ENCODE measurements at regions not wholly inside any gene's neighbourhood (a gene's known extent, or its start where the extent isn't known, plus 50 kb on each side); places are given as distances from the start of the nearest gene placed in this dataset.
"Not testable (repeated sequence)": the region's sequence is repeated elsewhere in the genome, so short reads cannot be mapped to it uniquely, and the experiment has no call there.

DNA sequence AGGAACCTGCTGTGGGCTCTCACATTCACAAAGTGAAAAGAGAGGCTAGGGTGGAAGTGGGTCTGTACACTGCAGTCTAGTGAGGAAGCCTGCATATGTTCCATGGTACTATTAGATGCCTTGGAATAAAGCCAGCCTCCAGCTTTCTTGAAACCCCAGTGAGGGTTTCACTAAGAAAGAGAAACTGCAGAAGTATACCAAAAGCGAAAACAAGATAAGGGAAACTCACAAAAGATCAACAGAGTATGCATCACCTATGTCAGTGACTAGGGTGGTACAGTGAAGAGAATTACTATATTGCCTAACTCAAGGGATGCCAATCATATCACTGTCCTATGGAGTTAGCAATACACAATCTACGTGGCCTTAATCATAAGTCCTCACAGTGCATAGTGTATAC, 212.5 kb upstream of the GADL1 start:
- Histone ChIP-seq H3K4me3 (ENCODE audit: insufficient read depth, low read depth, low read length) (no peak overlapping the region), H3K27me3 (ENCODE audit: control insufficient read depth, insufficient read depth, low read length) (no peaks in the 10 kb centered on the region), H3K36me3 (replicated peaks; ENCODE audit: control insufficient read depth, insufficient read depth, low read length) (no peaks in the 10 kb centered on the region)
- no peak for DNase-seq

DNA sequence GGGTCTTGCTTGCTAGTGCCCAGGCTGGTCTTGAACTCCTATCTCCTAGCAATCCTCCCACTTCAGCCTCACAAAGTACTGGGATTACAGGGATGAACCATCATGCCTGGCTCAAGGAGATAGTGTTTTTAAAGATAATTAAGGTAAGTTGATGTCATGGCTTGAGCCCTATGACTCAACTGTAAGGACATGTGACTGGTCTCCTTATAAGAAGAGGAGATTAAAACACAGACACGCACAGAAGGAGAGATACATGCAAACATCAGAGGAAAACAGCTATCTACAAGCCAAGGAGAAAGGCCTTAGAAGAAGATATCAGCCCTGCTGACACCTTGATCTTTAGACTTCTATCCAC, 220.4 kb upstream of the GADL1 start:
- no peak overlapping the region for H3K4me3 ChIP-seq (ENCODE audit: insufficient read depth, low read depth, low read length)
- DNase-seq = no peak
- H3K27me3 ChIP-seq (ENCODE audit: control insufficient read depth, insufficient read depth, low read length) = no peaks in the 10 kb centered on the region
- H3K36me3 ChIP-seq (replicated peaks; ENCODE audit: control insufficient read depth, insufficient read depth, low read length) = no peaks in the 10 kb centered on the region

DNA sequence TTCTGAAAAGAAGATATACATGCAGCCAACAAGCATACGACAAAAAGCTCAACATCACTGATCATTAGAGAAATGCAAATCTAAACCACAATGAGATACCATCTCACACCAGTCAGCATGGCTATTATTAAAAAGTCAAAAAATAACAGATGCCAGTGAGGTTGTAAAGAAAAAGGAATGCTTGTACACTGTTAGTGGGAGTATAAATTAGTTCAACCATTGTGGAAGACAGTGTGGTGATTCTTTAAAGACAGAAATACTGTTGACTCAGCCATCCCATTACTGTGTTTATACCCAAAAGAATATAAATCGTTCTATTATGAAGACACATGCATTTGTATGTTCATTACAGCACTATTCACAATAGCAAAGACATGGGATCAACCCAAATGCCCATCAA, 221.1 kb upstream of the GADL1 start:
- H3K4me3 ChIP-seq (ENCODE audit: insufficient read depth, low read depth, low read length); H3K27me3 ChIP-seq (ENCODE audit: control insufficient read depth, insufficient read depth, low read length); H3K36me3 ChIP-seq (replicated peaks; ENCODE audit: control insufficient read depth, insufficient read depth, low read length); DNase-seq: not testable (repeated sequence)

DNA sequence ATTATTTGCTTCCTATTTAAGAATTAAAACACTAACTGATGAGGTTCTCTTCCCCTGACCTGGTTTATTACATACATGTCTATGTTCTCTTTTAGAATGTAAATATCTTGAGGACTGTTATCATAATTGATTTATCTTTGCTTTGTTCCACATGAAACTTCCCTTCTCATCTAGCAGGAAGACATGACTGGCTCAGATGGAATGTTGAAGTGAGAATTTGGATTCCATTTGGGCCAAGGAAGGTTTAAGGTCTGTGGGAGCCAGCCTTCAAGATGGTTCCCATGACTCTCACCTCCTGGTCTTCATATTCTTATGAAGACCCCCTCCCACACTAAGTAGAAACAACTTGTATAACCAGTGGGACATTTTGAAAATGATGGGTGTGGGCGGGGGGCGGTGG, 222.2 kb upstream of the GADL1 start:
- Histone ChIP-seq H3K36me3 (replicated peaks; ENCODE audit: control insufficient read depth, insufficient read depth, low read length) (no peaks in the 10 kb centered on the region), H3K4me3 (ENCODE audit: insufficient read depth, low read depth, low read length) (no peak overlapping the region), H3K27me3 (ENCODE audit: control insufficient read depth, insufficient read depth, low read length) (no peaks in the 10 kb centered on the region)
- no peak for DNase-seq

DNA sequence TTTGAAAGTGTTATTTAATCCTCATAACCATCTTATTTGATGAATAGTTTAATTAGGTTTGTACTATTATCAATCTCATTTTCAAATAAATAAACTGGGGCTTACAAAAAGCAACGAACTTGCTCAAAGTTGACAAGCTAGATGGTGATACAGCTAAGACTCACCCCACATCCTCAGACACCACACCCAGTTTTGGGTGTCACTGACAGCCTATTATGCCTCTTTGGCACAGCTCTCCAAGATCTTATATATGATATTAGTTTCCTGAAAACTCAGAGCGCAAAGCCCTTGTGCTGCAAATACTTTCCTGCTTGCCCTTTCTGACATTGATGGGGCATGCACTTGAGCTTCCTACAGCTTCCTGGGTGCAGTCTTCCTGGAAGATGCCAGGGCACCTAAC, 223.4 kb upstream of the GADL1 start:
- H3K27me3 ChIP-seq (ENCODE audit: control insufficient read depth, insufficient read depth, low read length) = no peaks in the 10 kb centered on the region
- H3K36me3 ChIP-seq (replicated peaks; ENCODE audit: control insufficient read depth, insufficient read depth, low read length) = no peaks in the 10 kb centered on the region
- no peak for DNase-seq
- H3K4me3 ChIP-seq (ENCODE audit: insufficient read depth, low read depth, low read length) = no peak overlapping the region

DNA sequence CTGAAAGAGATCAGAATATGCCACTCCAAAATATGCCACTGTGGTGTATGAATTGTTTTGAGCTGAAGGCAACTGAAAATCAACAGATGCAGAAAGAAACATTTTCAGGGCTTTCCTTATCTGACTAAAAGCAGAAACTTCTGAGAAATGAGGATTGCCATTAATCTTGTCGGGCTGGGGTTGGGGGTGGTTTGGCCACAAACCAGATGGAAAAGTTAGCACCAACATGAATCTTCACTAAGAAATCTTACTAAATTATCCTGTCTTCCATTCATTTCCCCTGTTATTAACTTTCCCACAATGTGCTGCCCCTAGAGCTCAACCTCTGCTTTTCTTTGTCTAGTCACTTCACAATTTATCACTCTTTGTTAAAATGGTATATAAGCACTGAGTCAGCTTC, 229.9 kb upstream of the GADL1 start:
- DNase-seq = no peak
- H3K4me3 ChIP-seq (ENCODE audit: insufficient read depth, low read depth, low read length) = no peak overlapping the region
- no peaks in the 10 kb centered on the region for H3K36me3 ChIP-seq (replicated peaks; ENCODE audit: control insufficient read depth, insufficient read depth, low read length)
- H3K27me3 ChIP-seq (ENCODE audit: control insufficient read depth, insufficient read depth, low read length) = no peaks in the 10 kb centered on the region

DNA sequence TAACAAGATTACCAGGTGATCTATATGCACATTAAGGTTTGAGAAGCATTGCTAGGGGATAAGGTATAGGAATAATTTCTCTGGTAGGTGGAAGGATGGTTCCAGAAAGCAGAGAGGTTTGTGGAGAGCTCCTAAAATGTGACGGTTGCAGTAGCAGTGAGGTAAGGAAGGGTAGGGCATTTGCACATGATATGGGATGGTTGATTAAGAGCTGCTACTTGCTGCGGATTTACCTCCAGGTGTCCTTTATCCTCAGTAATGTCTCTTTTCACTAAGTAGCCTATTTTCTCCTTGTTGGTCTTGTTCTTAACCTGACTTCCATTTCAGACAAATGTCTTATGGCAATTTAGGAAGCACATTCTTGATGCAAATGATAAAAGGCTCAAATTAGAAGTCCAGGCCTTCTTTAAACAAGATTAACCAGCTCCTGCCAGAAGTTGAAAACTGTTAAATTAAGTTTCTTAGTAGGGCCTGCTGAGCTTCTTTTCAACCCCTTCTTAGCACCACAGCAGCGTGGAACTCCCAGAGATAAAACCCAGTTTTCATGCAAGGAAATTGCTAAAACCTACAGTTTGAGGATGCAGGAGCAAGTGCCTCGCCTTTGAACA, 231.1 kb upstream of the GADL1 start:
- no peak for DNase-seq
- Histone ChIP-seq H3K27me3 (ENCODE audit: control insufficient read depth, insufficient read depth, low read length) (no peaks in the 10 kb centered on the region), H3K4me3 (ENCODE audit: insufficient read depth, low read depth, low read length) (no peak overlapping the region), H3K36me3 (replicated peaks; ENCODE audit: control insufficient read depth, insufficient read depth, low read length) (no peaks in the 10 kb centered on the region)

DNA sequence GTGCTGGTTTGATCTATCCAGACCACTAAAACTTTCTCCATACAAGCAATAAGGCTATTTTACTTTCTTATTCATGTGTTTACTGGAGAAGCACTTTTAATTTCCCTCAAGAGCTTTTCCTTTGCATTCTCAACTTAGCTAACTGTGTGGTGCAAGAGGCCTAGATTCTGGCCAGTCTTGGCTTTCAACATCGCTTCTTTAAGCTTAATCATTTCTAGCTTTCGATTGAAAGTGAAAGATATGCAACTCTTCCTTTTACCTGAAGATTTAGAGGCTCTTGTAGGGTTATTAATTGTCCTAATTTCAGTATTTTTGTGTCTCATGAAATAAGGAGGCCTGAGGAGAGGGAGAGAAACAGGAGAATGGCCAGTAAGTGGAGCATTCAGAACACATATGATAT, 234.8 kb upstream of the GADL1 start:
- Histone ChIP-seq H3K4me3 (ENCODE audit: insufficient read depth, low read depth, low read length) (no peak overlapping the region), H3K36me3 (replicated peaks; ENCODE audit: control insufficient read depth, insufficient read depth, low read length) (no peaks in the 10 kb centered on the region), H3K27me3 (ENCODE audit: control insufficient read depth, insufficient read depth, low read length) (no peaks in the 10 kb centered on the region)
- no peak for DNase-seq

DNA sequence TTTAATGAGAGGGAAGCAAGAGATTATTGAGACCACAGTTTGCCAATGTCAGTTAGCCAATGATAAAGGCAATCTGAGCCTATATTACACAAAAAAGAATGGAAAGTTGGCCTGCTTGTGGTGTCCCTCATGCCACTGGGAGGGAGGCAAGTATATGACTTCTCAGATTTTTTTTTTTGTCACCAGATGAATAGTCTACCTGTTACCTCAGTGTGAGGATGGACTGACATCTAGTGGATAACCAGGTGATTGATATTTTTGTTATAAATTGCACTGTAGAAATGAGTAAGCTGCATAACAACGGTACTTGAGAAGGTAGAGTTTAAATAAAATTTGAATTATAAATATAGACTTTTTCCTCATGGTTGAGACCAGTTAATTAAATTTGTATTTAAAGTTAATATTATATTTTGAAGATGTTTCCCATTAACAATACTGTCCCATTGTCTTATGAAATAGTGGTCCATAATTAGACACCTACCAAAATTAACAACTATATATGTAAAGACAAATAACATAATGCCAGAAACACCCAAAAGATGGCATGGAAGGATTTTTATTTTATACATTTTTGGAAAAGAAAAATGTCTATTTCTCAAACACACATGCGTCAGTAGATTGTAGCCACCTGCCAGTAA, 237.8 kb upstream of the GADL1 start:
- Histone ChIP-seq H3K36me3 (replicated peaks; ENCODE audit: control insufficient read depth, insufficient read depth, low read length) (no peaks in the 10 kb centered on the region), H3K27me3 (ENCODE audit: control insufficient read depth, insufficient read depth, low read length) (no peaks in the 10 kb centered on the region), H3K4me3 (ENCODE audit: insufficient read depth, low read depth, low read length) (no peak overlapping the region)
- peak; percentile 9 for DNase-seq

DNA sequence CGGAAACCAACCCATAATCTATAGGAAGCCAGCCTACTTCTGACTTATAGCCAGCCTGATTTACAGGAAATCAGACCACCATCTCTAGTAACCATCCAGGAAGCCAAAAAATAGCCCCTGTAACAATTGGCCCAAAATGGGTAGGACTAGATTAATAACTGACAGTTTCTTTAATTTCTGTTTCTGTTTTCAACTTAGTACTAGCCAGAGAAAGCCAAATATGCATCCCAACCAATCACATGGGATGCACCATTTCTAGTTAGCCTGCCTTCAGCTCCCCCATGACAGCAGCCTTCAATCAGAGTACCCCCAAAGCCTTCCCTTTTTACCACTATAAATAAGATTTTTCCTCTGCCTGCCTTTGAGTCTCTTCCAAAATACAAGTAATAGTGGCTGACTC, 239.1 kb upstream of the GADL1 start:
- no peak overlapping the region for H3K4me3 ChIP-seq (ENCODE audit: insufficient read depth, low read depth, low read length)
- DNase-seq = no peak
- H3K36me3 ChIP-seq (replicated peaks; ENCODE audit: control insufficient read depth, insufficient read depth, low read length) = no peaks in the 10 kb centered on the region
- H3K27me3 ChIP-seq (ENCODE audit: control insufficient read depth, insufficient read depth, low read length) = no peaks in the 10 kb centered on the region

DNA sequence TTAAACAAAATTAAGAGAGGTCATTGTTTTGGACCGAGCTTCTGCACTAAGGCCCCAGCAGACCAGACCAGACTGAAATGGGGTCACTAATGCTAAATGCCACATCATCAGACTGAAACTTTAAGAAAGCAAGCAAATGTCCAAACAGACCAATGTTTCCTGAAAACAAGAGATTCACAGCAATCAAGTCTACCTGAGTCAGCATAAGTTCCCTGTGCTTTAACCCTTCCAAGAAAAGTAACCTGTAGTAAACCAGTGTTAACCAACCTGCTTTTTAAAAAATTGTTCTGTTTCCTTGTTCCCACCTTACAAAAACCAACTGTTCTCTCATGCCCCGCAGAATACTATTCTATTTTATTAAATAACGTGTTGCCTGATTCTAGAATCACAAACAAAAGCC, 241.1 kb upstream of the GADL1 start:
- Histone ChIP-seq H3K36me3 (replicated peaks; ENCODE audit: control insufficient read depth, insufficient read depth, low read length) (no peaks in the 10 kb centered on the region), H3K4me3 (ENCODE audit: insufficient read depth, low read depth, low read length) (no peak overlapping the region), H3K27me3 (ENCODE audit: control insufficient read depth, insufficient read depth, low read length) (no peaks in the 10 kb centered on the region)
- DNase-seq = no peak

DNA sequence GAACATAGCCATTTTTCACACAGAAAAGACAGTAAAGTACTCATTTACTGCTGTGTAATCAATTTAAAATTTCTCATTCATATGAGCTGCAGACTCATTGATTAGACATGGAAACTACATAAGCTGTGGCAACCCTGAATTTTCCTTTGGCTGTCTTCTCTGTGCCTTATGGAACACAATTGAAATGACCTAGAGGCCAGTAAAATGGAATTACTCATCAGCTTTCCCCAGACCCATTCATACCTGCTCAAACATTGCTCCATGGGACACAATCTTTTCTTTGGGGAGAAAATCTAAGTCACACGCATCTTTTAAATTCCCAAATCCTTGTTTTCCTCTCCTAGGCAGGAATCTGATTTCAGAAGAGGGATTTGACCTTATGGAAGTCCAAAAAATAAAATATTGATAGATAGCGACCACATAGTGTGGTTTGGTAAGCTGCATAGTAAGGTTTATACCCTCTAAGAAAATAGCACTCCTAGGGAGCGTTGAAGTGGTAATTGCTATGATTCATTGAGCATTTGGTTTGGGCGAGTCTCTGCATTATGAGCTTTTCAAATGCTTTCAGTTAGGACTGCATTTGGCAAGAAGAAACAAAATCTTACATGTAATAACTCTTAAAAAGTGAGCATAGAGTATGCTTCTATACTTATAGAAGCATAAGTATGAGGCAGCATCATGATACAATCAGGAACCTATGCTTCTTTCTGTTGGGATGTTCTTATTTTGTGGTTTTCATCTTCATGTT, 243.4 kb upstream of the GADL1 start:
- no peak for DNase-seq
- Histone ChIP-seq H3K4me3 (ENCODE audit: insufficient read depth, low read depth, low read length) (no peak overlapping the region), H3K27me3 (ENCODE audit: control insufficient read depth, insufficient read depth, low read length) (no peaks in the 10 kb centered on the region), H3K36me3 (replicated peaks; ENCODE audit: control insufficient read depth, insufficient read depth, low read length) (no peaks in the 10 kb centered on the region)

DNA sequence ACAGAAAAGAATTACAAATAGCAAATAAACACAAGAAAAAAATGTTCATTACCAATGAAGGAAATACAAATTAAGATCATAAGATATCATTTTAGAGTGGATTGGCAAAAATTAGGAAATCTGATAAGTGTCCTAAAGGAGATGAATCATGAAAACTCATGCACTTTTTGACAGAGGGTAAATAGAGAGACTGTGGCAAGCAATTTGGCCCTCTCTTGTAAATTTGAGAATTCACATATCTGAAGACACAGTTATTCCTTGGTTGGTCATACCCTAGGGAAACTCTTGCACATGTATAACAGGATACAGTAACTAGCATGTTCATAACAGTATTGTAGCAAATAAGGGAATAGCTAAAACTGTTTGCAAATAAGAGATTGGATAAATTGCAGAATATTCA, 246.0 kb upstream of the GADL1 start:
- no peak for DNase-seq
- H3K36me3 ChIP-seq (replicated peaks; ENCODE audit: control insufficient read depth, insufficient read depth, low read length) = no peaks in the 10 kb centered on the region
- H3K4me3 ChIP-seq (ENCODE audit: insufficient read depth, low read depth, low read length) = no peak overlapping the region
- H3K27me3 ChIP-seq (ENCODE audit: control insufficient read depth, insufficient read depth, low read length) = no peaks in the 10 kb centered on the region

DNA sequence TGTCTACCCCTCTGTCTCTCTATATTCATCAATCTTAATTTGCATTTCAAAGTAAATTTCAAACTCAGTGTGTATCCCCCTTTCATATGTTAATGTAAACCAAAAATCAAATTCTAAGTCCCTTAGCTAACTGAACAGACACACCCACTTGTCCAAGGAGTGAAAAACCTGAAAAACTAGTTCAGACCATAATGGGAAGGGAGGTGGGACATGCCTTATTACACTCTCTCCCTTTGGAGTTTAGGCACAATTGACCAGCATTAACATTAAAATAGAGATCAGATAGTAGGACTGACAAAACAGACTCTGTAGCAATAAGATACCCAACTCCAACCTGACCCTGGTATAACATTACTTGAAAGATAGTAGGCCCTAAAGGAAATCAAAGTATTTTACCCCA, 247.7 kb upstream of the GADL1 start:
- Histone ChIP-seq H3K27me3 (ENCODE audit: control insufficient read depth, insufficient read depth, low read length) (no peaks in the 10 kb centered on the region), H3K4me3 (ENCODE audit: insufficient read depth, low read depth, low read length) (no peak overlapping the region), H3K36me3 (replicated peaks; ENCODE audit: control insufficient read depth, insufficient read depth, low read length) (no peaks in the 10 kb centered on the region)
- DNase-seq = no peak

DNA sequence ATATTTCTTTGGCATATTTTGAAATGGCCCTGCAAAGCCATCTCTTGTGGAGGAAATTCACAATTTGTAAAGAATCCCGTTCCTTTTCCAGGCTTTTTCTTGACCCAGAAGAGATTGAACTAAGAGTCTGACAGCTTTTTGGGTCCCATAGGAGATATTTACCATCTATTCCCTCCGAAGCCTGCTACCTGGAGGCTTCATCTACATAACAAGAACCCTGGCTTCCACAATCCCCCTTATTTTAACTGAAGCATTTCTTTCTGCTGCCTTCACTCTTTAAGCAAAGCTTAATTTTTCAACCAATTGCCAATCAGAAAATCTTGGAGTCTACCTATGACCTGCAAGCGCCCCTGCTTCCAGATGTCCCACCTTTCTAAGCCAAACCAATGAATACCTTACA, 248.1 kb upstream of the GADL1 start:
- H3K36me3 ChIP-seq (replicated peaks; ENCODE audit: control insufficient read depth, insufficient read depth, low read length) = no peaks in the 10 kb centered on the region
- no peak overlapping the region for H3K4me3 ChIP-seq (ENCODE audit: insufficient read depth, low read depth, low read length)
- H3K27me3 ChIP-seq (ENCODE audit: control insufficient read depth, insufficient read depth, low read length) = no peaks in the 10 kb centered on the region
- DNase-seq = no peak

All from H7 (cell line).